ENCODE measurements at regions not wholly inside any gene's neighbourhood (a gene's known extent, or its start where the extent isn't known, plus 50 kb on each side); places are given as distances from the start of the nearest gene placed in this dataset.

DNA sequence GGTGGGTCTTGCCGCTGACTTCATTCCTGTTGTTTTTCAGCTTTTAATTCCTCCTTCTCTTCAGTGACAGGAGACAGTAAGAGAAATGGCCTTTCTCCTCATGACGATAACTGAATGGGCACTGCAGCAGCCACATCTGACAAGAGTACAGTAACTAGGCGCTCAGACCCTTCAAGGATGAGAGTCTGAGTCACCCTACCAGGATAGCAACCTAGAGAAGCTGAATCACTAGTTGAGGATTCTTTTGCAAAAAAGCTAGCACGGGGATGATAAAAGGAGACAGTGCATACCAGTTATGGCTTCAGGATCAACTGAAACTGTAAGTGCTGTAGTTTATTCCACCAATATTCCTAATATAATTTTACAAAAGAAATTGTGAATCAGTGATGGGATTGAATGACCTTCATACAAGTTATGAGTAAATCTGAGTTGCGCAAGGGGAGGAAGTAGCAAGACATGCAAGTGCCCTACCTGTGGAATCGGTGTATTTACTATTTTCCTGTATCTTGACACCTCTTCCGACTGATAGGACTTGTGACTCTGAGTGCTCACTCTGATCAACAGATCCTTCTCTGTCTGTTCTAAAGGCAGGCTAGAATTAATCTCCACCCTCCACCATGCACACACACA lies 161.8 kb upstream of the GRIK2 start:
- no peak for TF ChIP-seq POLR2A (IDR thresholded peaks at IDR 0.05; ENCODE audit: low read depth, low read length)
- TF ChIP-seq TAF1 (IDR thresholded peaks at IDR 0.05; ENCODE audit: borderline replicate concordance, low read depth, low read length): no peak
- TF ChIP-seq POLR2AphosphoS5 (IDR thresholded peaks at IDR 0.05; ENCODE audit: low read depth, low read length): no peak
- FAIRE-seq: no peak

DNA sequence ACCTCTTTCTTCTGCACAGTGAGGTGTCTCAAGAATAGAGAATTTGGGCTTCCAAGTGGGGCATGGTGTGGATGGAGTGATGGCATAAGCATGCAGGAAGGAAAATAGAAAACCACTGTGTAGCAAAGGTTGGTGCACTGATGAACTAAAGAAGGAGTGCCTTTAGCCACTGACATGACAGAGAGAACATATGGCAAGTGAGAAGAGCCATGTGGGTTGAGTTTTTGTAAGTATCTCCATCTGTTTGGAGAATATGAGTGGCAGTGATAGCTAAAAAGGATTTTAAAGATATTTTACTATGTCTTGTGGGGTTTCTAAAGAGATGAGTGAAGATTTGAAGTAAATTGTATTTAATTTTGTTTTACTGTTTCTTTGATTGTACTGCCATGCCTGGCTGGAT lies 160.5 kb upstream of the GRIK2 start:
- FAIRE-seq (no peak), DNase-seq (ENCODE audit: insufficient read length) (no peak)
- TF ChIP-seq POLR2AphosphoS5 (IDR thresholded peaks at IDR 0.05; ENCODE audit: low read depth, low read length) (no peak), TAF1 (IDR thresholded peaks at IDR 0.05; ENCODE audit: borderline replicate concordance, low read depth, low read length) (no peak), POLR2A (IDR thresholded peaks at IDR 0.05; ENCODE audit: low read depth, low read length) (no peak)

More for the DNA sequence above, 161.8 kb upstream of the GRIK2 start:
- no peak for DNase-seq (ENCODE audit: insufficient read length)

DNA sequence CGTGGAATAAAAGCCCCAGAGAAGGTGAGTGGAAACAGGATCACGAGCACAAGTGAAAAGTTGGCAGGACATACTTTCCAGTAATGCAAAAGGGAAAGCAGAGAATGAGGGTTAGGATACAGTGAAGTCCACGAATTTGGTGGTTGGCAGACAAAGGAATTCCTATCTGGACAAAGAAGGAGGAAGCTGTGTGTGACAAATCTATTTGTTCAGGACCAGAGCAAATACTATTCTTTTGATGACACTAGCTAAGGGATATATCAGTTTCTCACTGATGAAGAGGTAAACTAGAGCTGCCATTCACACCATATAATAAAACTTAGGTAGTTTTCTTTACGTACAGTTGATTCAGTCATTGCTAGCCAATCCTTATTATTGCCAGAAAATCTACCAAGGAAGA lies 156.8 kb upstream of the GRIK2 start:
- FAIRE-seq (no peak), DNase-seq (ENCODE audit: insufficient read length) (no peak)
- TF ChIP-seq POLR2AphosphoS5 (IDR thresholded peaks at IDR 0.05; ENCODE audit: low read depth, low read length): no peak
- no peak for TF ChIP-seq TAF1 (IDR thresholded peaks at IDR 0.05; ENCODE audit: borderline replicate concordance, low read depth, low read length)
- TF ChIP-seq POLR2A (IDR thresholded peaks at IDR 0.05; ENCODE audit: low read depth, low read length): no peak

DNA sequence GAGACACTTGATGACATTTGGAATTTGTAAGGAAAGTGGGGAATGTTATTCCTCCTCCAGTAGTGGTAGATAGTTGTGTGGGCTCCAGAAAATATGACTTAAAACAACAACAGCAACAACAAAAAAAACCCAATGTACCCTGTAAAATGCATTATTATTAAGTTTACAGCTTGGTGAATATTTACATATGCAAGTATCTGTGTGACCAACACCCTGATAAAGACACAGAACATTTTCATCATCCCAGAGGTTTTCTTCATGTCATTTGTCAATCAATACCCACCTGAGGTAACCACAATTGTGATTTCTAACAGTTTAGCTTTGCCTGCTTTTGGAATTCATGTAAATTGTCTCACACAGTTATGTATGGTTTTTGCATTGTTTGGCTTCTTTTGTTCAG lies 152.1 kb upstream of the GRIK2 start:
- DNase-seq (ENCODE audit: insufficient read length) (no peak), FAIRE-seq (no peak)
- no peak for TF ChIP-seq POLR2A (IDR thresholded peaks at IDR 0.05; ENCODE audit: low read depth, low read length)

DNA sequence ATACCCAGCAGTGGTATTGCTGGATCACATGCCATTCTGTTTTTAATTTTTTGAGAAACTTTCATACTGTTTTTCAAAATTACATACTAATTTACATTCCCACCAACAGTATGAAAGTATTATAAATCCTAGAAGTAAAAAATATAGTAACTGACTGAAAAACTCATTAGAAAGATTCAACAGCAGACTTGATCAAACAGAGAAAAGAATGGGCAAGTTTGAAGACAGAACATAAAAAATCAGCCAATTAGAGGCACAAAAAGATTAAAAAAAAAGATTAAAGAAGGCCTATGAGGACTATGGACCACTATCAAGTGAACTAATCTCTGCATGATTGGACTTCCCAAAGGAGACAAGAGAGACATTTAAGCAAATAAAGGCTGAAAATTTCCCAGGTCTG lies 144.0 kb upstream of the GRIK2 start:
- FAIRE-seq (no peak), DNase-seq (ENCODE audit: insufficient read length) (no peak)
- no peak for TF ChIP-seq TAF1 (IDR thresholded peaks at IDR 0.05; ENCODE audit: borderline replicate concordance, low read depth, low read length)
- TF ChIP-seq POLR2A (IDR thresholded peaks at IDR 0.05; ENCODE audit: low read depth, low read length): no peak
- no peak for TF ChIP-seq POLR2AphosphoS5 (IDR thresholded peaks at IDR 0.05; ENCODE audit: low read depth, low read length)

DNA sequence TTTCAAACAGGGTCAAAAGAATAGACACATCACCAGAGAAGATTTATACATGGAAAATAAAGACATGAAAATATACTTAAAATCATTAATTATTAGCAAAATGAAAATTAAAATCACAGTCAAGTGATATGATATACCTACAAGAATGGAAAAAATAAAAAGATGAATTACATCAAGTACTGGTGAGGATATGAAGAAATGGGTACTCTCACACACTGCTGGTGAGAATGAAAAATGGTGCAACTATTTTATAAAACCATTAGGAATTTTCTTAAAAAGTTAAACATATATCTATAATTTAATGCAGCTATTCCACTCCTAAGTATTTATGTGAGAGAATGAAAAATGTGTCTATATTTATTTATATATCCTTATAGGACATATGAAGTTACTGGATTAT lies 136.3 kb upstream of the GRIK2 start:
- DNase-seq (ENCODE audit: insufficient read length) (no peak), FAIRE-seq (no peak)
- TF ChIP-seq POLR2A (IDR thresholded peaks at IDR 0.05; ENCODE audit: low read depth, low read length): no peak

DNA sequence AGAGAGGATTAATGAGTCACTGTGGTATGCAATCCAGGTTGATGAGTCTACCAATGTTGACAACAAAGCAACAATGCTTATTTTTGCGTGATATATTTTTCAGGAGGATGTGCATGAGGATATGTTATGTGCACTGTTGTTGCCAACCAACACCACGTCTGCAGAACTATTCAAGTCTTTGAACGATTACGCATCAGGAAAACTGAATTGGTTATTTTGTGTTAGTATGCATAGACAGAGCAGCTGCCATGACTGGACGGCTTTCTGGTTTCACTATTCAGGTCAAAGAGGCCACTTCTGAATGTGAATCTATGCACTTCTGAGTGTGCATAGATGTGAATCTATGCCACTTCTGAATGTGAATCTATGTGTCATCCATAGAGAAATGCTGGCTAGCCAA lies 134.0 kb upstream of the GRIK2 start:
- no peak for FAIRE-seq
- no peak for TF ChIP-seq TAF1 (IDR thresholded peaks at IDR 0.05; ENCODE audit: borderline replicate concordance, low read depth, low read length)
- no peak for TF ChIP-seq POLR2A (IDR thresholded peaks at IDR 0.05; ENCODE audit: low read depth, low read length)
- no peak for TF ChIP-seq POLR2AphosphoS5 (IDR thresholded peaks at IDR 0.05; ENCODE audit: low read depth, low read length)
- no peak for DNase-seq (ENCODE audit: insufficient read length)

DNA sequence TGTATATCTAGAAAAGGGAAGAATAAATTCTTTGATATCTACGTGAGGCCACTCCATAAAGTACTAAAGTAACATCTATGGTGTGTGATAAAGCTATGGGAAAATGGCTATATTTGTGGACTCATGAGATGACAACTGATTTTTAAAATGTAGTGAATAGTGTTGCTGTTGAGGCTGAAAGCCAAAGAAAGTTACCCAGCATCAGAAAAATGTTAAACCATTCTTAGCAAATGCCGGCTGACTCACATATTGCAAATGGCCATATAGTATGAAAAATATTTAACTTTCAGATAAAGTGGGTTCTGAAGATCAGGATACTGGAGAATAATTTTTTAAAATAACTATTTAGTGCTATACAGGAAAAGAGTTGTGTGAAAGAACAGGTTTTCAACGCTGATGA lies 129.9 kb upstream of the GRIK2 start:
- DNase-seq (ENCODE audit: insufficient read length) (no peak), FAIRE-seq (no peak)
- TF ChIP-seq POLR2A (IDR thresholded peaks at IDR 0.05; ENCODE audit: low read depth, low read length) (no peak), POLR2AphosphoS5 (IDR thresholded peaks at IDR 0.05; ENCODE audit: low read depth, low read length) (no peak), TAF1 (IDR thresholded peaks at IDR 0.05; ENCODE audit: borderline replicate concordance, low read depth, low read length) (no peak)

DNA sequence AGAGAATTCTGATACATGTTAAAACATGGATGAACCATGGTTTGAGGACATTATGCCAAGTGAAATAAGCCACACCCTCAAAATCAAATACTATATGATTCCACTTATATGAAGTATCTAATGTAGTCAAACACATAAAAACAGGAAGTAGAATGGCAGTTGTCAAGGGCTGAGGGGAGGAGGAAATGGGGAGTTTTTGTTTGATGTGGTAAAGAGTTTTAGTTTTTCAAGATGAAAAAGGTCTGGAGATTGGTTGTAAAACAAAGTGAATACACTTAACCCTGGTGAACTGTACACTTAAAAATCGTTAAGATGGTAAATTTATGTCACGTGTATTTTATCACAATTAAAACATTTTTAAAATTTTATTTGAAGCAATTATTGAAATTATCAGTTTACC lies 127.4 kb upstream of the GRIK2 start:
- DNase-seq (ENCODE audit: insufficient read length) (no peak), FAIRE-seq (no peak)

DNA sequence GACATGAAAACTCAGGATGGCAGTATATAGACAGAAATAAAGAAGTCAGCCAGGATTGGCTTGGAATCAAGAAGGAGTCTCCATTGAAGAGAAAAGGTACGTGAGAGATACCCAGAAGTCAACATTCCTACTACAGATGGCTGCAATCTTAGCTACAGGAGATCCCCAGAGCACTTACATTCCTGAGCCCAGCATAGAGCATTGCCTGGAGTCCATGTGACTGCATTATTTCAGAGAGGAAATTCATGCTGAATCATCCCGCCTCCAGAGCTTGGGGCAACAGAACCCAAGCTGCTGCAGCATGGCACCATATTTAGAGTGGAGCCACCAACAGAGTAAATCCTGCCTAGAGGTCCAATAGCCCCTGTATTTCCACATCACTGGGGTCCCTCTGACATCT lies 125.0 kb upstream of the GRIK2 start:
- FAIRE-seq (no peak), DNase-seq (ENCODE audit: insufficient read length) (no peak)
- TF ChIP-seq TAF1 (IDR thresholded peaks at IDR 0.05; ENCODE audit: borderline replicate concordance, low read depth, low read length) (no peak), POLR2A (IDR thresholded peaks at IDR 0.05; ENCODE audit: low read depth, low read length) (no peak), POLR2AphosphoS5 (IDR thresholded peaks at IDR 0.05; ENCODE audit: low read depth, low read length) (no peak)

More for the DNA sequence above, 127.4 kb upstream of the GRIK2 start:
- TF ChIP-seq POLR2A (IDR thresholded peaks at IDR 0.05; ENCODE audit: low read depth, low read length) (no peak), POLR2AphosphoS5 (IDR thresholded peaks at IDR 0.05; ENCODE audit: low read depth, low read length) (no peak), TAF1 (IDR thresholded peaks at IDR 0.05; ENCODE audit: borderline replicate concordance, low read depth, low read length) (no peak)

DNA sequence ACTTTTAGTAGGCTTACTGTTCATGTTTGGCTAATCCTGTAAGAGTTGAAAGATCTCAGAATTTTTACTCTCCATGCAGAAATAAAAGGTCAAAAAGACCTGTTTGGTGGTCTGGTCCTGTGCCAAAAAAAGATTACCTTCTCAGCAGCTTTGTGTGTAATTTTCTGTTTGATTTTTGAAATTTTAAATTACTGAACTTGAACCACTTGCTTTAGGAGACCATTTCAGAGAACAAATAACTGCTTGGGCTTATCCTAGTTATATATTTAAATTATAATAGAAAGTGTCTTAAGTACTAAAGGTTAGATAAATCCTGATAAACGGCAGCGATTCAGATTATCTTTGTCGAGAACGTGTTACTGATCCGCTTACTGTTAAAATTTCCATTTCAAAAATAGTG lies 118.3 kb upstream of the GRIK2 start:
- TF ChIP-seq POLR2A (IDR thresholded peaks at IDR 0.05; ENCODE audit: low read depth, low read length) (no peak), POLR2AphosphoS5 (IDR thresholded peaks at IDR 0.05; ENCODE audit: low read depth, low read length) (no peak), TAF1 (IDR thresholded peaks at IDR 0.05; ENCODE audit: borderline replicate concordance, low read depth, low read length) (no peak)
- DNase-seq (ENCODE audit: insufficient read length) (no peak), FAIRE-seq (no peak)

DNA sequence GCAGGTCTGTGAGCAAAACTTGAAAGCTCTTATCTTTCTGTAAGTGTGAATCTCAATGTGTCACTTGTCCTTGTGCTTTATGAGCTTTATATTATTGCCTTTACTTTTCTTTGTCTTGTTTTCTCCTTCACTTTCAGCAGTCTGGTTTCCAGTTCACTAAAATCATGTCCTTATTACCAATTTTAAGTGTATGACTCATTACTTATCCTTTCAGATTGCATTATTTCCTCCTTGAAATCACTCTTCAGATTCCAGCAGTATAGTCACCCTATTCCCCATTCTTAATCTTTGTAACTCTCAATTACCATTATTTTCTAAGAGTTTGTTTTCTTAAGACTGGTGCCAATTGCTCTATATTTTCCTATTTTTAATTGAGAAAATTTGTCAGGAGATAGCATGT lies 117.4 kb upstream of the GRIK2 start:
- FAIRE-seq: no peak
- no peak for DNase-seq (ENCODE audit: insufficient read length)
- no peak for TF ChIP-seq TAF1 (IDR thresholded peaks at IDR 0.05; ENCODE audit: borderline replicate concordance, low read depth, low read length)
- no peak for TF ChIP-seq POLR2AphosphoS5 (IDR thresholded peaks at IDR 0.05; ENCODE audit: low read depth, low read length)
- no peak for TF ChIP-seq POLR2A (IDR thresholded peaks at IDR 0.05; ENCODE audit: low read depth, low read length)

DNA sequence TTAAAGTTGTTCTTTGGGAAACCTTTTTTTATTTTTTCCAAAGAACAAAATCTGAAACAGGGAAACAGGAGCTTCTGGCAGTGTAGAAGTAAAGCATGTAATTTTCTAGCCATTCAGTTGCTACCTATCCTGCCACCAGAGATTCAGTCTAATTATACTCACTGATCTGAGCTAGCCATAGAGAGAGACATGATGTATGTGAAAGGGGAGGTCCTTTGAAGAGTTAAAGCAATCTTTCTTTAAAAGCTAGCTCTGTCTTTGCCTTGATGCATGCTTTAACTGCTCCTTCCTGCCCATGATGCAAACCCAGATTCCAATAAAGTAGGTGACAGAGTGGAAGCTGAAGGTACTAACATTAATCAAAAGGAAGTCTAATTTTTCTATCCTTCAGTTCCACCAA lies 114.1 kb upstream of the GRIK2 start:
- TF ChIP-seq POLR2A (IDR thresholded peaks at IDR 0.05; ENCODE audit: low read depth, low read length) (no peak), POLR2AphosphoS5 (IDR thresholded peaks at IDR 0.05; ENCODE audit: low read depth, low read length) (no peak), TAF1 (IDR thresholded peaks at IDR 0.05; ENCODE audit: borderline replicate concordance, low read depth, low read length) (no peak)
- no peak for DNase-seq (ENCODE audit: insufficient read length)
- FAIRE-seq: no peak

All from GM12892 (cell line).